ENCODE measurements at regions not wholly inside any gene's neighbourhood (a gene's known extent, or its start where the extent isn't known, plus 50 kb on each side); places are given as distances from the start of the nearest gene placed in this dataset.

- TF ChIP-seq, protein P1, sequence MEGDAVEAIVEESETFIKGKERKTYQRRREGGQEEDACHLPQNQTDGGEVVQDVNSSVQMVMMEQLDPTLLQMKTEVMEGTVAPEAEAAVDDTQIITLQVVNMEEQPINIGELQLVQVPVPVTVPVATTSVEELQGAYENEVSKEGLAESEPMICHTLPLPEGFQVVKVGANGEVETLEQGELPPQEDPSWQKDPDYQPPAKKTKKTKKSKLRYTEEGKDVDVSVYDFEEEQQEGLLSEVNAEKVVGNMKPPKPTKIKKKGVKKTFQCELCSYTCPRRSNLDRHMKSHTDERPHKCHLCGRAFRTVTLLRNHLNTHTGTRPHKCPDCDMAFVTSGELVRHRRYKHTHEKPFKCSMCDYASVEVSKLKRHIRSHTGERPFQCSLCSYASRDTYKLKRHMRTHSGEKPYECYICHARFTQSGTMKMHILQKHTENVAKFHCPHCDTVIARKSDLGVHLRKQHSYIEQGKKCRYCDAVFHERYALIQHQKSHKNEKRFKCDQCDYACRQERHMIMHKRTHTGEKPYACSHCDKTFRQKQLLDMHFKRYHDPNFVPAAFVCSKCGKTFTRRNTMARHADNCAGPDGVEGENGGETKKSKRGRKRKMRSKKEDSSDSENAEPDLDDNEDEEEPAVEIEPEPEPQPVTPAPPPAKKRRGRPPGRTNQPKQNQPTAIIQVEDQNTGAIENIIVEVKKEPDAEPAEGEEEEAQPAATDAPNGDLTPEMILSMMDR (IDR thresholded peaks at IDR 0.05; ENCODE audit: low read depth, low read length) = no peak
- TF ChIP-seq EZH2phosphoT487 (IDR thresholded peaks at IDR 0.05; ENCODE audit: low read depth) = no peak
Observed at GRCh38 chr12:84313323-84313675, 599.3 kb downstream of the SLC6A15 start.
